ENCODE measurements at regions not wholly inside any gene's neighbourhood (a gene's known extent, or its start where the extent isn't known, plus 50 kb on each side); places are given as distances from the start of the nearest gene placed in this dataset.

DNA sequence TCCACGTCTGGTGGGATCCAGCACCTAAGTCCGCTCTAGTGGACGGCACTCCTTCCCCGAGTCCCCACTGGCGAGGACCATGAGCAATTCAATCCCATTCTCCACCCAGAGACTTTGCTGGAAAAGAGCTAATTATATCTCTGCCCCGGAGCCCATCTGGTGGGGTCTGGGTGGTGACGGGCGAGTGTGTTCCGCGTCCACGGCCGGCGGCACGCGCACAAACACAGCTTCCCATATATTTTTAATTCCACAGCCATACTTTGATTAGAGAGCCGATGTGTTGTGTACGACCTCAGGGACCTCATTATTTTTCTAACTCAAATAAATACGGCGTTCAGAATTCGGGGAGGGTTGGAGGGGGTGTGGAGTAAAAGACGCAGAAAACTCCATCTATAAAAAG is 64.1 kb upstream of the ADGRE5 start:
- H3K27me3 ChIP-seq (replicated peaks; ENCODE audit: control insufficient read depth, insufficient read depth, low read length), result no peaks in the 10 kb centered on the region
- DNase-seq, result no peak
- Mint-ChIP-seq H3K27ac (ENCODE audit: unreplicated experiment) (no peak overlapping the region), H3K4me1 (ENCODE audit: low read depth, unreplicated experiment) (no peaks in the 10 kb centered on the region), H3K36me3 (ENCODE audit: insufficient read depth, unreplicated experiment) (peaks cover 5% of the 10 kb centered on the region), H3K27me3 (ENCODE audit: insufficient read depth, unreplicated experiment) (no peaks in the 10 kb centered on the region), H3K4me3 (ENCODE audit: unreplicated experiment) (no peak overlapping the region), H3K9me3 (ENCODE audit: unreplicated experiment) (peaks cover 9% of the 10 kb centered on the region)
- H3K4me1 ChIP-seq, result no peaks in the 10 kb centered on the region
- intact Hi-C loops (cut with micrococcal nuclease; ENCODE audit: unreplicated experiment), result no loop called here
- H3K4me3 ChIP-seq (ENCODE audit: low read depth, low read length), result no peak overlapping the region
- no TSS peak for BruUV-seq (replicated peaks)
- CTCF ChIA-PET, result no interaction called here
- POLR2A ChIA-PET, result interaction anchor here (0.5 kb wide), 1 partner anchor 105 kb away, joined by 3 read pairs; no protein-coding TSS in a partner anchor
- 0 out of 2 replicates have a peak, but pooled peaks cover 3% of the 10 kb centered on the region for H3K9me3 ChIP-seq
- H3K36me3 ChIP-seq (ENCODE audit: control insufficient read depth, insufficient read depth, low read length), result no peaks in the 10 kb centered on the region
- TF ChIP-seq, protein P1, sequence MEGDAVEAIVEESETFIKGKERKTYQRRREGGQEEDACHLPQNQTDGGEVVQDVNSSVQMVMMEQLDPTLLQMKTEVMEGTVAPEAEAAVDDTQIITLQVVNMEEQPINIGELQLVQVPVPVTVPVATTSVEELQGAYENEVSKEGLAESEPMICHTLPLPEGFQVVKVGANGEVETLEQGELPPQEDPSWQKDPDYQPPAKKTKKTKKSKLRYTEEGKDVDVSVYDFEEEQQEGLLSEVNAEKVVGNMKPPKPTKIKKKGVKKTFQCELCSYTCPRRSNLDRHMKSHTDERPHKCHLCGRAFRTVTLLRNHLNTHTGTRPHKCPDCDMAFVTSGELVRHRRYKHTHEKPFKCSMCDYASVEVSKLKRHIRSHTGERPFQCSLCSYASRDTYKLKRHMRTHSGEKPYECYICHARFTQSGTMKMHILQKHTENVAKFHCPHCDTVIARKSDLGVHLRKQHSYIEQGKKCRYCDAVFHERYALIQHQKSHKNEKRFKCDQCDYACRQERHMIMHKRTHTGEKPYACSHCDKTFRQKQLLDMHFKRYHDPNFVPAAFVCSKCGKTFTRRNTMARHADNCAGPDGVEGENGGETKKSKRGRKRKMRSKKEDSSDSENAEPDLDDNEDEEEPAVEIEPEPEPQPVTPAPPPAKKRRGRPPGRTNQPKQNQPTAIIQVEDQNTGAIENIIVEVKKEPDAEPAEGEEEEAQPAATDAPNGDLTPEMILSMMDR (IDR thresholded peaks at IDR 0.05; ENCODE audit: insufficient read depth in 1 of 2, low read depth in 1 of 2, low read length in 1 of 2, severe bottlenecking in 1 of 2, unreplicated experiment in 1 of 2), result no peak

DNA sequence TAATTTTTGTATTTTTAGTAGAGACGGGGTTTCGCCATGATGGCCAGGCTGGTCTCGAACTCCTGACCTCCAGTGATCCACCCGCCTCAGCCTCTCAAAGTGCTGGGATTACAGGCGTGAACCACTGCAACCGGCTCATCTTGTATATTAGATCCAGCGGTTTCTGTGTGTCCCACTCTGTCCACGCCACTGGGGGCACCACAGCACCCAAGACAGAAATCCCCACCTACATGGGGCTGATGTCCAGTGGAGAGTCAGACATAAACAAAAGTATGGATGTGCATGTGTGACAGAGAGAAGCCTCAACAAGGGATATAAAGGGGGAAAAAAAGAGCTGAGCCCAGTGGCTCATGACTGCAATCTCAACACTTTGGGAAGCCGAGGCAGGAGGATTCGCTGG is 65.8 kb upstream of the ADGRE5 start:
- H3K9me3 ChIP-seq, result 0 out of 2 replicates have a peak, but pooled peaks cover 3% of the 10 kb centered on the region
- Mint-ChIP-seq H3K36me3 (ENCODE audit: insufficient read depth, unreplicated experiment) (peaks cover 5% of the 10 kb centered on the region), H3K27ac (ENCODE audit: unreplicated experiment) (no peak overlapping the region), H3K4me3 (ENCODE audit: unreplicated experiment) (no peak overlapping the region), H3K4me1 (ENCODE audit: low read depth, unreplicated experiment) (no peaks in the 10 kb centered on the region), H3K9me3 (ENCODE audit: unreplicated experiment) (peaks cover 8% of the 10 kb centered on the region), H3K27me3 (ENCODE audit: insufficient read depth, unreplicated experiment) (no peaks in the 10 kb centered on the region)
- ChIA-PET POLR2A (no interaction called here), CTCF (no interaction called here)
- H3K36me3 ChIP-seq (ENCODE audit: control insufficient read depth, insufficient read depth, low read length), result no peaks in the 10 kb centered on the region
- H3K4me3 ChIP-seq (ENCODE audit: low read depth, low read length), result no peak overlapping the region
- no TSS peak for BruUV-seq (replicated peaks)
- H3K4me1 ChIP-seq, result no peaks in the 10 kb centered on the region
- no peaks in the 10 kb centered on the region for H3K27me3 ChIP-seq (replicated peaks; ENCODE audit: control insufficient read depth, insufficient read depth, low read length)
- TF ChIP-seq, protein P1 (IDR thresholded peaks at IDR 0.05; ENCODE audit: insufficient read depth in 1 of 2, low read depth in 1 of 2, low read length in 1 of 2, severe bottlenecking in 1 of 2, unreplicated experiment in 1 of 2), result no peak
- DNase-seq, result no peak
- intact Hi-C loops (cut with micrococcal nuclease; ENCODE audit: unreplicated experiment), result no loop called here

DNA sequence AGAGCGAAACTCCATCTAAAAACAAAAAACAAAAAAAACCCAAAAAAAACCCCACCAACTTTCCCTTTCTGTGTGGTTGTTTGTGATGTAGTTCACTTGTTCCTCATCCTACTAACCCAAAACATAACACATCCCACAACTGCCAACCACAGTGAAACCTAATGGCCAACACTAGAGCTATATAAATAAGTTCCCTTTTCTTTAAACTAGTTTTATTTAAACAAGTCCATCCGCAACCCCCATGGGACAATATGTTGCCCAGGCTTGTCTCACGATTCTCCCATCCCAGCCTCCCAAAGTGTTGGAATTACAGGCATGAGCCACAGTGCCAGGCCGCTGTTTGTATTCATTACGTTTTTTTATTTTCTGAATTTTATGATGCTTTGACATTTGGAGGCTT is 71.2 kb upstream of the ADGRE5 start:
- Histone ChIP-seq H3K27me3 (replicated peaks; ENCODE audit: control insufficient read depth, insufficient read depth, low read length) (no peaks in the 10 kb centered on the region), H3K4me3 (ENCODE audit: low read depth, low read length) (no peak overlapping the region), H3K36me3 (ENCODE audit: control insufficient read depth, insufficient read depth, low read length) (no peaks in the 10 kb centered on the region), H3K4me1 (no peaks in the 10 kb centered on the region), H3K9me3 (no peaks in the 10 kb centered on the region)
- Mint-ChIP-seq H3K27me3 (ENCODE audit: insufficient read depth, unreplicated experiment) (no peaks in the 10 kb centered on the region), H3K36me3 (ENCODE audit: insufficient read depth, unreplicated experiment) (no peaks in the 10 kb centered on the region), H3K27ac (ENCODE audit: unreplicated experiment) (no peak overlapping the region), H3K9me3 (ENCODE audit: unreplicated experiment) (no peaks in the 10 kb centered on the region), H3K4me1 (ENCODE audit: low read depth, unreplicated experiment) (no peaks in the 10 kb centered on the region), H3K4me3 (ENCODE audit: unreplicated experiment) (no peak overlapping the region)
- intact Hi-C loops (cut with micrococcal nuclease; ENCODE audit: unreplicated experiment), result no loop called here
- TF ChIP-seq, protein P1 (IDR thresholded peaks at IDR 0.05; ENCODE audit: insufficient read depth in 1 of 2, low read depth in 1 of 2, low read length in 1 of 2, severe bottlenecking in 1 of 2, unreplicated experiment in 1 of 2), result no peak
- no TSS peak for BruUV-seq (replicated peaks)
- ChIA-PET POLR2A (no interaction called here), CTCF (no interaction called here)
- DNase-seq, result no peak

Data from Caco-2 (cell line).